Lung (tissue), 11 donors: ENCODE measurements at regions not wholly inside any gene's neighbourhood (a gene's known extent, or its start where the extent isn't known, plus 50 kb on each side); places are given as distances from the start of the nearest gene placed in this dataset.

ENCODE experiments used
- ATAC-seq: fragments of 200-7000 bp; cut with Tn5 transposase; one replicate; pipeline ENCODE4 v1.9.1; 2020; ENCODE audit warnings: moderate number of reproducible peaks; ENCODE audit not compliant: insufficient read depth, low FRiP score
- DNase-seq, 3 donors: peaks; one replicate each; pipeline ENCODE4 v3.0.0-alpha.2; 2013 to 2017
- H3K27ac ChIP-seq, 2 donors: one replicate each; pipeline ENCODE4 v1.5.1; 2013; ENCODE audit warnings: mild to moderate bottlenecking in 2 of 2, moderate library complexity in 2 of 2, control low read depth in 1 of 2, inconsistent platforms in 1 of 2, low read depth in 1 of 2, low read length in 1 of 2
- H3K27me3 ChIP-seq, 3 donors: one replicate each; pipeline ENCODE4 v1.5.1; 2013; ENCODE audit warnings: low read length in 2 of 3; ENCODE audit not compliant: control insufficient read depth in 3 of 3, insufficient read depth in 3 of 3
- H3K36me3 ChIP-seq, 4 donors: one replicate each; pipeline ENCODE4 v1.5.1; 2013; ENCODE audit warnings: low read length in 4 of 4, mild to moderate bottlenecking in 1 of 4, moderate library complexity in 1 of 4; ENCODE audit not compliant: control insufficient read depth in 4 of 4, insufficient read depth in 4 of 4
- H3K4me1 ChIP-seq, 5 donors: one replicate each; pipeline ENCODE4 v1.5.1; 2013; ENCODE audit warnings: low read length in 5 of 5, mild to moderate bottlenecking in 2 of 5, moderate library complexity in 1 of 5; ENCODE audit not compliant: control insufficient read depth in 5 of 5, insufficient read depth in 5 of 5
- H3K4me3 ChIP-seq: one replicate; pipeline ENCODE4 v1.5.1; 2013; ENCODE audit warnings: mild to moderate bottlenecking, control low read depth, moderate library complexity
- H3K9ac ChIP-seq, 2 donors: one replicate each; pipeline ENCODE4 v1.5.1; 2013; ENCODE audit warnings: low read length in 2 of 2, control low read depth in 1 of 2; ENCODE audit not compliant: insufficient read depth in 1 of 2
- H3K9me3 ChIP-seq, 4 donors: one replicate each; pipeline ENCODE4 v1.5.1; 2013; ENCODE audit warnings: low read length in 3 of 4, mild to moderate bottlenecking in 1 of 4, moderate library complexity in 1 of 4; ENCODE audit not compliant: control insufficient read depth in 4 of 4, insufficient read depth in 3 of 4
- WGBS, 2 donors: extraction: QIAGEN DNeasy Blood & Tissue Kit; methylation state at CpG; one replicate each; pipeline ENCODE4 v1.1.7; 2013; 5-methylcytosine and 5-hydroxymethylcytosine counted together
- TF ChIP-seq, protein P1 (sequence below): IDR thresholded peaks from 2 replicates; pipeline ENCODE4 v1.5.1; 2012; ENCODE audit warnings: mild to moderate bottlenecking; ENCODE audit errors: control extremely low read depth, extremely low read depth
- donor health status: control.
- donor health status: control.
- donor health status: Bipolar disorder and iron deficiency.
- donor health status: healthy.
- donor health status: DM: yes; HTN: yes; CAD: no.

DNA sequence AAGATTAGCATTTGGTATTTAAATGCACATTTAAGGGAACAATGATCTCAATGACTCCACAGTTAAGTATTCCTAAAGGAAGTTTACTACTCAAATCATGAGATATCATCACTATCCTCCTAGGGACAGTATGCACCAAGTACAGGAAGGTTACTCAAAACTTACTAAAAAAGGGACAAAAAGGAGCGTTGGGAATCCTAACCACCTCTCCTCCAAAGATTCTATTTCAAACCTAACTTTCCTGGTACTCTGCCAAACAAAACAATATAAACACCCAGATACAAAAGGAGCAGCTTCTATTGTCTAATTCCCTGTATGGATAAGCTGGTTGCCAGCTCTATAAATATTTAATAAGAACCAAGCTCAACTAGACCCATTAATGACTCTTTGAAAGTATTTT lies 377.7 kb downstream of the NUAK1 start:
- ATAC-seq (no peak), DNase-seq (no peak)
- Histone ChIP-seq H3K4me1 (peaks cover 0 to 6% (median 0%) of the 10 kb centered on the region in 5 donors), H3K9ac (no peak overlapping the region), H3K9me3 (no peaks in the 10 kb centered on the region), H3K4me3 (no peak overlapping the region), H3K36me3 (no peaks in the 10 kb centered on the region), H3K27me3 (no peaks in the 10 kb centered on the region), H3K27ac (no peak overlapping the region)
- TF ChIP-seq, protein P1, sequence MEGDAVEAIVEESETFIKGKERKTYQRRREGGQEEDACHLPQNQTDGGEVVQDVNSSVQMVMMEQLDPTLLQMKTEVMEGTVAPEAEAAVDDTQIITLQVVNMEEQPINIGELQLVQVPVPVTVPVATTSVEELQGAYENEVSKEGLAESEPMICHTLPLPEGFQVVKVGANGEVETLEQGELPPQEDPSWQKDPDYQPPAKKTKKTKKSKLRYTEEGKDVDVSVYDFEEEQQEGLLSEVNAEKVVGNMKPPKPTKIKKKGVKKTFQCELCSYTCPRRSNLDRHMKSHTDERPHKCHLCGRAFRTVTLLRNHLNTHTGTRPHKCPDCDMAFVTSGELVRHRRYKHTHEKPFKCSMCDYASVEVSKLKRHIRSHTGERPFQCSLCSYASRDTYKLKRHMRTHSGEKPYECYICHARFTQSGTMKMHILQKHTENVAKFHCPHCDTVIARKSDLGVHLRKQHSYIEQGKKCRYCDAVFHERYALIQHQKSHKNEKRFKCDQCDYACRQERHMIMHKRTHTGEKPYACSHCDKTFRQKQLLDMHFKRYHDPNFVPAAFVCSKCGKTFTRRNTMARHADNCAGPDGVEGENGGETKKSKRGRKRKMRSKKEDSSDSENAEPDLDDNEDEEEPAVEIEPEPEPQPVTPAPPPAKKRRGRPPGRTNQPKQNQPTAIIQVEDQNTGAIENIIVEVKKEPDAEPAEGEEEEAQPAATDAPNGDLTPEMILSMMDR: no peak
- 61 to 67% methylated on average over 1 of the region's 1 CpG for WGBS, 2 donors

DNA sequence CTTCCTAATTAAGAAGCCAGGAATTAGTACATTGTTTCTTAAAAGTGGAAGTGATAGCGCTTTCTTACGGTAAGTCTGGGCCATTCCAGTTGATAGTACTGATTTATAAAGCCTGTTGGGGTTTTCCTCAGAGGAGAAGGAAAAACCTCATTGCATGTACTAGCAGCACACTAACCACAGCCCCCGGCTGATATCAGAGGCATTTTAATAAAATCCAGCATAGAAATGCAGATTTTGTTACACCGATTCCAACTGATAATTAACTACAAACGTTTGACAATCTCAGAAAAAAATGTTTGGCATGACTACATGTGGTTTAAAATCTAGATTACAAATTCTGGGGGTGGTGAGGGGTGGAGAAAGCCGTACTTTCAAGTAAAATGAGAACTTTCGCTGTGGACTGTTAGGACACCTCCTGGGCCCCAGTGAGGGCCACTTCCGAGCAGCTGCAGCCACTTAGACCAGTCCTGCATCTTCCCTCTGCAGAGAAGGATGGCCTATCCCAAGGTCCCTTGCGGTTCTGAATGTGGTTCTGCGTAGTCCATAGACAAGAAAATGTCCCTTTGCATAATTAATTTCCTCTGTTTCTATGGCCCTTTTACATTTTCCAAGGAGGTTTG lies 374.4 kb downstream of the NUAK1 start:
- H3K4me3 ChIP-seq: no peak overlapping the region
- ATAC-seq (no peak), DNase-seq (no peak)
- 68 to 75% methylated on average over 10 of the region's 10 CpGs for WGBS, 2 donors
- H3K9me3 ChIP-seq: no peaks in the 10 kb centered on the region
- H3K27me3 ChIP-seq: no peaks in the 10 kb centered on the region
- no peak overlapping the region for H3K9ac ChIP-seq
- H3K27ac ChIP-seq: no peak overlapping the region
- peaks cover 0 to 6% (median 0%) of the 10 kb centered on the region in 5 donors for H3K4me1 ChIP-seq
- no peaks in the 10 kb centered on the region for H3K36me3 ChIP-seq
- TF ChIP-seq, protein P1: no peak

DNA sequence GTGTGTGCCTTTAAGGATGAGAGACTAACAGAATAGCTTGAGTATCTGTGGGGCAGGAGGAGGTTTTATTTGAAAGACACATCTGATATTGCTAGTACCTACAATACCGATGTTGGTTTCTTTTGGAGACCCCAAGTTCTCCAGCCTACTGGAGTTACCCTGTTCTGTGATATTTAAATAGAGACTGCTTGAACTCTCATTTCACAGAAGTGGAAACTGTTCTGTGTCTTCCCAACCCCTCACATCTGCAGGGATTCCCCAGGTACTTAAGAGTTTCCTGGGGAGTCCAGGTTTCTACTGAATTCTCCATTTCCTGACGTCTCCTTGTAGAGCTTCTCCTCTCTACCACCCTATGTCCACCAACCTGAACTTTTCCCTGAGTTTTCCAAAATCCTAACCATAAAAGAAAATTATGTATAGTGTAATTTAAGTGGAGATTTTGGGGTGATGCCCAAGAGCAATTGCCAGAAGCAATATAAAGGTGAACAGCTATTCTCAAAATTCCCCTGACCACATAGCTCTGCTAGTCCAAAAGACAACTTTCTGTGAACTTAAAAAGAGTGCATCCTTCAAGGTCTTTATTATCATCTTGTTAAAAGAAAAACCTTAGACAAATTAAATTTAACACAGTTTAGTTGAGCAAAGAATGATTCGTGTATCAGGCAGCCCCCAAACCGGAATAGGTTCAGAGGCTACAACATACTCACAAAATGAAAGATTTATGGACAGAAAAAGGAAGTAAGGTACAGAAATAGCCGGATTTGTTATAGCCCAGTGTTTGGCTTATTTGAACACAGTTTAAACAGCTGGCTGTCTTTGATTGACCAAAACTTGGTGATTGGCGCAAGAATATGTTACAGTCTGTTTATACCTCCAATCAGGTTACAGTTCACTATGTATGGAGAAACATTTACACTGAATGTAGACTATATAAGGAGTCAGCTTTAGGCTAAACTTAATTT lies 373.4 kb downstream of the NUAK1 start:
- DNase-seq (no peak), ATAC-seq (no peak)
- H3K4me1 ChIP-seq: peaks cover 0 to 6% (median 0%) of the 10 kb centered on the region in 5 donors
- no peak overlapping the region for H3K27ac ChIP-seq
- H3K4me3 ChIP-seq: no peak overlapping the region
- H3K27me3 ChIP-seq: no peaks in the 10 kb centered on the region
- H3K9ac ChIP-seq: no peak overlapping the region
- H3K9me3 ChIP-seq: no peaks in the 10 kb centered on the region
- TF ChIP-seq, protein P1: no peak
- whole genome bisulfite sequencing, 2 donors: 49 to 68% methylated on average over 6 of the region's 6 CpGs
- no peaks in the 10 kb centered on the region for H3K36me3 ChIP-seq
